Sciatic nerve (tissue), 2 donors: ENCODE measurements at regions not wholly inside any gene's neighbourhood (a gene's known extent, or its start where the extent isn't known, plus 50 kb on each side); places are given as distances from the start of the nearest gene placed in this dataset.
"Not testable (repeated sequence)": the region's sequence is repeated elsewhere in the genome, so short reads cannot be mapped to it uniquely, and the experiment has no call there.

ENCODE experiments used
- ATAC-seq: fragments of 200-7000 bp; cut with Tn5 transposase; one replicate; pipeline ENCODE4 v1.9.1; 2020; ENCODE audit warnings: mild to moderate bottlenecking, moderate library complexity
- DNase-seq: peaks from one replicate; pipeline ENCODE4 v3.0.0-alpha.2; 2020; ENCODE audit warnings: low spot score
- intact Hi-C: fragments of 100-400 bp; cut with DNase I; formaldehyde crosslinking; loops from one replicate; pipeline ENCODE4 v1.14.2; 2022
- donor health status: DM: no; HTN: no; CAD: no.
- donor health status: DM: no; HTN: no; CAD: no.

DNA sequence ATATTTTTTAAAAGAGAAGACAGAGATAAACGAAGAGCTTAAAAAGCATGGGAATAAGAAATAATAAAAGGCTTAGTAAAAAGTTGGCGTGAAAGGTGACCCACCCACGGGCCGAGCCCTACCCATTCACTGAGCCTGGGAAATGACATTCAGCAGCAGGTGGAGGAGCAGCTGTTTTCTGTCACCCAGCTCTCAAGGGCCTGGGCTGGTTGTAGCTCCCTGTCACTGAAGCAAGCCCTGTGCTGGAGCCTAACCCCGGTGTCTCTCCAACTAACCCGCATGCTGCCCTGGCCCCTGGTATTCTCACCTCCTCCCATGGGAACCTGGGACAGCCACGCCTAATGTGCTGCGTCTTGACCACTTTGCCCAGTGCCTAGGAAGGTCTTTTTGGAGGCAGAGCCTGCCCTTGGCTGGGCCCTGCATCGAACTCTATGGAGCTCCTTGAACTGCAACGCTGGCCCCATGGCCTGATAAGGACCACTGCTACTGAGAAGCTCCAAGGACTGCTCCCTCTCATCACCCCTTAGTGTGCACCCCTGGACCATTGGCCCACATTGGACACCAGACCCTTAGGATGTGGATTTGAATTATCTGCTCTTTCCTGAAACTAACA, 68.8 kb upstream of the IYD start:
- DNase-seq (no peak), ATAC-seq (no peak)
- intact Hi-C loops = loop anchor here (5.0 kb wide), 1 partner anchor 1428 kb away; no protein-coding TSS in a partner anchor

DNA sequence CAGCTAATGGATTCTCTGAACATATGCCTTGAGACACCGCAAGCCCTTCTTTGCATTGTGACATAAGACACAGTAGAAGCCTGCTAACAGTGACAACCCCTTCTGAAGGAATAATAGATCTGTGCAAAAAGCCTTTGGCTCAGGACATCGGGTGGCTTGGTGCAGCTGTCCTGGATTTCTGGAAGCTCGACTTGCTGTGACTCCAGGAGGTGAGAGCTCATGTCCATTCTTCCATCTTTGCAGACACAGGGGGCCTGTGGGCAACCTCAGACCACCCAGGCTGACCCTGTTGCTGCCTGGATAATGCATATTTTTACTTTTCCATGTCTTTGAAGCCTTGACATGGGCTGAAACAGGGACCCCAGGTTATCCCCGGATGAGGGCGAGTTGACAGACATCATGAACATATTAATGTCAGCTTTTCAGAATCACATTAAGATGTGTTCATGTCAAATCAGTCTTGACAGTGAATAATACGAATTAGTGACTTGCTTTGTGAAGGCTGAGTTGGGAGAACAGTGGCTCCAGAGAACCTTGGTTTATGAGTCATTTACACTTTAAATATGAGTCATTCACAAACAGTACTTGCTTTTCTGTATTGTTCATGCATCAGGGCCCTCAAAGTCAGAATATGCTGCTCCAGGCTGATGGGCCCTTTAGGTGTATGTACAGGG, 66.8 kb upstream of the IYD start:
- intact Hi-C loops = loop anchor here (5.0 kb wide), 1 partner anchor 1430 kb away; no protein-coding TSS in a partner anchor
- DNase-seq (no peak), ATAC-seq (no peak)

GRCh38 chr6:150302520-150303176, 66.2 kb upstream of the IYD start:
- DNase-seq = no peak
- ATAC-seq = no peak
- intact Hi-C loops = loop anchor here (5.0 kb wide), 1 partner anchor 1430 kb away; no protein-coding TSS in a partner anchor

DNA sequence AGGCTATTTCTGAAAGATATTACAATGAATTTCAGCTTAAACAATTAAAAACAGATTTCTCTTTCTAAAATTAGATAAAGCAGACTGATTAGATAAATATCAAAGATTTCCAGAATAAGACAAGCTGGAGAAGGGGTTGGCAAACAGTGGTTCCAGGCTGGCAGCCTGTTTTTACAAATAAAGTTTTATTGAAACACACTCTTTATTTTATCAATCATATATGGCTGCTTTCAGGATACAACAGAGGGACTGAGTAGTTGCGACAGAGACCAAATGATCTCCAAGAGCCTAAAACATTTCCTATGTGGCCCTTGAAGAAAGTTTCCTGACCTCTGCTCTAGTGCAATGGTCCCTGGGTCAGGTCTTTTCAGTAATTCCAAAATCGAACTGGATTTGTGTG, 65.6 kb upstream of the IYD start:
- DNase-seq = no peak
- ATAC-seq = no peak
- intact Hi-C loops = loop anchor here (5.0 kb wide), 1 partner anchor 1431 kb away; no protein-coding TSS in a partner anchor

DNA sequence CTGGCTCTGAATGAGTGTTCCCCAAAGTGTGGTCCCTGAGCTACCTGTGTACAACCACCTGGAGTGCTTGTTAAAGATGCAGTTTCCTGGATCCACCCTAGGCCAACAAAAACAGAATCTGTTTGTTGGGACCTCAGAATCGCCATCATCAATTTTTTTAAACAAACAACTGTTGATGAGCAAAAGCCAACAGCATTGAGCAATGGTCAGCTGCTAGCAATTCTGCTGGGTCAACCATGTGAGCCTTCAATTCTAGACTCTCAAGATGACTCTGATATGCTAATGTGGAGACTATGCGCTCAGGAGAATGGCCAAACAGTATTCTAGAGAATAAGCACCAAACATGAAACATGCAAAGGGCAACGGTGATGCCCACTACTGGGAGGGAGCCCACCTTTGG, 64.4 kb upstream of the IYD start:
- intact Hi-C loops = loop anchor here (5.0 kb wide), 1 partner anchor 1432 kb away; no protein-coding TSS in a partner anchor
- DNase-seq (no peak), ATAC-seq (no peak)

DNA sequence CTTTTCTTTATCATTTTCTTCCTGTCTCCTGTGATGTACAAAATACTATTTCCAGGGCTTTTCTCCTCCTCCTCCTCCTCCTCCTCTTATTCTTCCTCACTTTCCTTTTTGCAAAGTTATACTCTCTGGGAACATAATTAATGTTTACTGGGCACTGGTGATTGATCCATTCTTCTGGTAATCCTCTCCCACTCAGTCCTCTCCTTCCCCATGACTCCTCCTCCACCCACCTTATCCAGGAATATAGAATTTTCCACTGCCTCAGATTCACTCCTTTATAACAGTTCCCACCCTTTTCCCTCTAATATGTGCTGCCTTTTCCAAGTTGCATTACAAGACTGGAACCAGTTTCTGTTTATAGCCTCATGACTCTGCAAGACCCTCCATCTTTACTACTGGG, 62.5 kb upstream of the IYD start:
- intact Hi-C loops = no loop called here
- no peak for DNase-seq
- no peak for ATAC-seq

DNA sequence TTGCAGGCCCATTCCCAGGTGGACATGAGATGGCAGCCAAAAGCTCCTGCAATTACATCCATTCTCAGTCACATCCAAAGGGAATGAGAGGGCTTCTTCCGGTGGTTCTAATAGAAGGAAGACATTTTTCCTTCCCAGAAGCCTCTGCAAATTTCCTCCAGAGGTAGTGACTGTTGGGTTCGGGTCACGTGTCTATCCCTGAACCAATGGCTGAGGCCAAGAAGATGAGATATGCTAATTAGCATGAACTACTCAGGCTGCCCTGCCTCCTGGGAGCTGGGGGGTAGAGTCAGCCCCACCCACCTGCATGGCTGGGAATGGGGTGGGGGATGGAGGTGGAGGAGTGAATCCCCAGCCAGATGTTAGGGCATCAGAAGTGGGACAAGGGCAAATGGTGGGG, 61.3 kb upstream of the IYD start:
- DNase-seq (no peak), ATAC-seq (no peak)
- intact Hi-C loops = no loop called here

DNA sequence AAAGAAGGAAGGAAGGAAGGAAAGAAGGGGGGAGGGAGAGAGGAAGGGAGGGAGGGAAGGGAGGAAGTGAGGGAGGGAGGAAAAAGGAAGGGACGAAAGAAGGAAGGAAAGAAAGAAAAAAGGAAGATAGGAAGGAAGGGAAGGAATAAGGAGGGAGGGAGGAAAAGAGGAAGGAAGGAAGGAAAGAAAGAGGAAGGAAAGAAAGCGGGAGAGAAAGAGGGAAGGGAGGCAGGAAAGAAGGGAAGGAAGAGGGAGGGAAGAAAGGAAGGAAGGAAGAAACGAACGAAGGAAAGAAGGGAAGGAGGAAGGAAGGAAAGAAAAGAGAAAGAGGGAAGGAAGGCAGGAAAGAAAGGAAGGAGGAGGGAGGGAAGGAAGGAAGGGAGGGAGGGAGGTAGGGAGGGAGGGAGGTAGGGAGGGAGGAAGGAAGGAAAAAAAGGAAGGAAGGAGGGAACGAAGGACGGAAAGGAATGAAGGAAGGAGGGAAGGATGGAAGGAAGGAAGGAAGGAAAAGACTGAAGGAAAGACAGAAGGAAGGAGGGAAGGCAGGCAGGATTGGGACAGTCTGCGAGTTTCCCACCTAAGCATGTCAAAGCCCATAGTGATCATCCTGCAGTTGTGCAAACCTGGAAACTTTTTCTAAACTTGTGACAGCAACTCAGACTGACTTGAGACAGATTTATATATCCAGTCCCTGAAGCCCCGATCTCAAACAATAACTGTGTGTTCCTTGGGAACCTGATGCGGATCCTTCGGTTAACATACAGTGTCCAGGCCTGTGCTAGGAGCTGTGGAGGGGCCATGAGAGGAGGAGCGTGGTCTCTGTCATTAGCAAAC, 59.8 kb upstream of the IYD start:
- DNase-seq = no peak
- intact Hi-C loops = no loop called here
- no peak for ATAC-seq

GRCh38 chr6:150310539-150310938, 58.3 kb upstream of the IYD start:
- intact Hi-C loops = no loop called here
- DNase-seq (no peak), ATAC-seq (no peak)

DNA sequence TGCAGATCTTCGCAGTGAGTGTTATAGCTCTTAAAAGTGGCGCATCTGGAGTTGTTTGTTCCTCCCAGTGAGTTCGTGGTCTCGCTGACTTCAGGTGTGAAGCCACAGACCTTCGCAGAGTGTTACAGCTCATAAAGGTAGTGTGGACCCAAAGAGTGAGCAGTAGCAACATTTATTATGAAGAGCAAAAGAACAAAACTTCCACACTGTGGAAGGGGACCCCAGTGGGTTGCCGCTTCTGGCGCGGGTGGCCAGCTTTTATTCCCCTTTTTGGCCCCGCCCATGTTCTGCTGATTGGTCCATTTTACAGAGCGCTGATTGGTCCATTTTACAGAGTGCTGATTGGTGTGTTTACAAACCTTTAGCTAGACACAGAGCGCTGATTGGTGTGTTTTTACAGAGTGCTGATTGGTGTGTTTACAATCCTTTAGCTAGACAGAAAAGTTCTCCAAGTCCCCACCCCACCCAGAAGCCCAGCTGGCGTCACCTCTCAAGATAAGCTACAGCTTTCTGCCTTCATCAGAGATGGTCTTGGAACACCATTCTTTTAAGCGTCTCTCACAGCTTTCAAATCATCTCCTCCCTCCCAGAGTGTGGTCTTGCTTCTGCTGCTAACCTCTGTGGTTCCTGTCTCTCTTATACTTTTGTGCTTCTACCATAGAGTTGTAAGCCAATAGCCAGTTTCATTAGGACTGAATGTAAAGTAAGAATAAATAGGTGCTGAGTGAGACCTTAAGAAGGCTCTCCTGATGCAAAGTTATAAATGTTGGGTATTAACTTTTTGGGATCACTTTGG, 57.5 kb upstream of the IYD start:
- intact Hi-C loops, DNase-seq, ATAC-seq: not testable (repeated sequence)

DNA sequence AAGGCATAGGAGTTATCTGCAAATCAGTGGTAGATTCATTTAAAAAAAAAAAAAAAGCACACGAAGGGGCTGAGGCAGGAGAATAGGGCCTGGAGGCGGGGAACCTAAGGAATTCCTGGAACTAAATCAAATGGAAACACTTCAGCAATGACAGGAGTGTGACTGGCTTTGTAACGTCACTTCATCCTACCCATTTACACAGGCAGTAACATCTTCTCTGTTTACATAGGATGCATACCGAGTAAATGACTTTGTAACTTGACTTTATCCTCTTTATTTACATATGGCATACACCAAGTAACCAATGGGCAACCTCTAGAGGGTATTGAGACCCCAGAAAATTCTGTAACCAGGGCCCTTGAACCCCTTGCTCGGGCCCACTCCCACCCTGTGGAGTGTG, 56.4 kb upstream of the IYD start:
- DNase-seq (no peak), ATAC-seq (no peak)
- intact Hi-C loops = no loop called here

GRCh38 chr6:150312844-150313584, 55.8 kb upstream of the IYD start:
- no peak for DNase-seq

GRCh38 chr6:150313781-150314180, 55.0 kb upstream of the IYD start:
- intact Hi-C loops = no loop called here
- DNase-seq = no peak
- ATAC-seq = no peak

More at GRCh38 chr6:150312844-150313584, 55.8 kb upstream of the IYD start:
- no peak for ATAC-seq
- intact Hi-C loops = no loop called here

DNA sequence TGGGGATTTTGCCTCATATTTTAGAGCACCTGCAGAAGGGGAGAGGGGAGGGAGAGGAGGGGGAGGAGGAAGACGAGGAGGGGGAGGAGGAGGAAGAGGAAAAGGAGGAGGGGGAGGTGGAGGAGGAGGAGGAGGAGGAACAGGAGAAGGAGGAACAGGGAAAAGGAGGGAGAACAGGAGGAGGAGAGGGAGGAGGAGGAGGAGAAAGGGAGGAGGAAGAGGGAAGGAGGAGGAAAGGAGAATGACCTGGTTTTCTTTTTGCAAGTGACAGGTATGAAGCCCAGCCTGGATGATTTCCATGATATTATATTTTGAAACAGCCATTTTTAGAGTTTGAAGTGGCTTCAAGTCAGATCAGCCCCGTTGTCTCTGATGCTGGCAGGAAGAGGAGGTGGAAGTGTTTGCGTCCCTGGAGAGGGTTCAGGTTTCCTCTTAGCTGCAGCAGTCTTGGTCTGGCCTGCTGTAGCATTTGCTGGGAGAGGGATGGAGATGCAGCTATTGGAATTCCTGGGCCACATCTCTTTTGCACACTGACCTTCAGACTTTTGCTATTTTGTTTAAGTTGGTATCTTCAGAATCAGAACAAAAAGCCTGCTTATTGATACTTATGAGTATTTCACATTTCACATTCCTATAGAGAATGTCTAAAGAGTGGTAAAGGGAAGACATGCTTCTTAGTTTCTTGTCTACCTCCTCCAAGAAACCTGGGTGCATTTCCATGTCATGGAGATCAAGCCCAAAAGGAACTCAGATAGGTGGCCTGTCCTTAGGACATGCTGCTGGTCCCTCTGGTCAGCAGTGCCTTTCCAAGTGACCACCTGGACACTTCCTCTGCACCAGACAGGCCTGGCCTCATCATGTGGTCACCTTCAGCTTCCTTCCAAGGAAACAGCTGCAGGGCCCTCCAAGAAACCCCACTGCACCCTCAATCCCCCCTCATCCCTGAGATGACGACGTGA, 54.3 kb upstream of the IYD start:
- ATAC-seq = no peak
- intact Hi-C loops = no loop called here
- DNase-seq = no peak

- DNase-seq = no peak
- intact Hi-C loops = no loop called here
- ATAC-seq = no peak
Measured at GRCh38 chr6:150315626-150316025, 53.2 kb upstream of the IYD start.

- ATAC-seq = no peak
- intact Hi-C loops = no loop called here
- DNase-seq = no peak
Measured at GRCh38 chr6:150316936-150317335, 51.9 kb upstream of the IYD start.
